SJSA1 (cell line): ENCODE measurements at regions not wholly inside any gene's neighbourhood (a gene's known extent, or its start where the extent isn't known, plus 50 kb on each side); places are given as distances from the start of the nearest gene placed in this dataset.

ENCODE experiments used
- DNase-seq, 2 experiments: peaks; one replicate each; pipeline ENCODE4 v3.0.0-alpha.2; 2015 to 2020; ENCODE audit warnings: low spot score in 2 of 2, low read depth in 1 of 2
- H3K27ac ChIP-seq: fragments of 250-450 bp; sonication (Bioruptor Pico); 2 replicates; pipeline ENCODE4 v1.5.1; 2020; ENCODE audit warnings: mild to moderate bottlenecking, moderate library complexity
- H3K27me3 ChIP-seq: fragments of 250-450 bp; sonication (Bioruptor Pico); replicated peaks from 2 replicates; pipeline ENCODE4 v1.5.1; 2020; ENCODE audit warnings: mild to moderate bottlenecking, moderate library complexity
- H3K36me3 ChIP-seq: fragments of 250-450 bp; sonication (Bioruptor Pico); 2 replicates; pipeline ENCODE4 v1.5.1; 2020; ENCODE audit warnings: mild to moderate bottlenecking
- H3K4me1 ChIP-seq: fragments of 250-450 bp; sonication (Bioruptor Pico); replicated peaks from 2 replicates; pipeline ENCODE4 v1.6.1; 2021; ENCODE audit warnings: mild to moderate bottlenecking
- H3K4me3 ChIP-seq: fragments of 250-450 bp; sonication (Bioruptor Pico); 2 replicates; pipeline ENCODE4 v1.5.1; 2020; ENCODE audit warnings: mild to moderate bottlenecking
- H3K9me3 ChIP-seq: fragments of 250-450 bp; sonication (Bioruptor Pico); replicated peaks from 2 replicates; pipeline ENCODE4 v1.5.1; 2020; ENCODE audit warnings: mild to moderate bottlenecking

GRCh38 chr2:142684667-142685066 is 192.8 kb upstream of the KYNU start:
- Histone ChIP-seq H3K9me3 (no peaks in the 10 kb centered on the region), H3K4me1 (no peaks in the 10 kb centered on the region)

GRCh38 chr2:142682528-142682927 is 194.9 kb upstream of the KYNU start:
- Histone ChIP-seq H3K4me3 (no peak overlapping the region), H3K27ac (no peak overlapping the region), H3K27me3 (no peaks in the 10 kb centered on the region; the same call in 1 of the 2 replicates), H3K9me3 (no peaks in the 10 kb centered on the region), H3K4me1 (no peaks in the 10 kb centered on the region), H3K36me3 (no peaks in the 10 kb centered on the region)
- DNase-seq: no peak

More at GRCh38 chr2:142684667-142685066, 192.8 kb upstream of the KYNU start:
- H3K36me3 ChIP-seq: no peaks in the 10 kb centered on the region
- no peaks in the 10 kb centered on the region; the same call in 1 of the 2 replicates for H3K27me3 ChIP-seq
- H3K27ac ChIP-seq: no peak overlapping the region
- no peak for DNase-seq
- H3K4me3 ChIP-seq: no peak overlapping the region

- Histone ChIP-seq H3K4me1 (no peaks in the 10 kb centered on the region), H3K4me3 (no peak overlapping the region), H3K27ac (no peak overlapping the region), H3K9me3 (no peaks in the 10 kb centered on the region), H3K36me3 (no peaks in the 10 kb centered on the region), H3K27me3 (no peaks in the 10 kb centered on the region; the same call in 1 of the 2 replicates)
- no peak for DNase-seq
These were observed 195.5 kb upstream of the KYNU start for GRCh38 chr2:142681952-142682351.

- no peaks in the 10 kb centered on the region for H3K4me1 ChIP-seq
- H3K27me3 ChIP-seq: no peaks in the 10 kb centered on the region; the same call in 1 of the 2 replicates
- H3K27ac ChIP-seq: no peak overlapping the region
- H3K9me3 ChIP-seq: no peaks in the 10 kb centered on the region
- no peak overlapping the region for H3K4me3 ChIP-seq
- no peak for DNase-seq
- H3K36me3 ChIP-seq: no peaks in the 10 kb centered on the region
These were observed 199.3 kb upstream of the KYNU start for GRCh38 chr2:142678164-142678563.

GRCh38 chr2:142675398-142675797 is 202.1 kb upstream of the KYNU start:
- no peak overlapping the region for H3K4me3 ChIP-seq
- no peak for DNase-seq
- no peaks in the 10 kb centered on the region for H3K27me3 ChIP-seq
- H3K27ac ChIP-seq: no peak overlapping the region
- no peaks in the 10 kb centered on the region for H3K9me3 ChIP-seq
- no peaks in the 10 kb centered on the region for H3K4me1 ChIP-seq
- H3K36me3 ChIP-seq: no peaks in the 10 kb centered on the region

GRCh38 chr2:142673836-142674235 is 203.6 kb upstream of the KYNU start:
- no peak for DNase-seq
- Histone ChIP-seq H3K9me3 (no peaks in the 10 kb centered on the region), H3K4me1 (no peaks in the 10 kb centered on the region)

GRCh38 chr2:142672698-142673097 is 204.8 kb upstream of the KYNU start:
- DNase-seq: no peak
- H3K36me3 ChIP-seq: no peaks in the 10 kb centered on the region
- no peaks in the 10 kb centered on the region for H3K4me1 ChIP-seq
- no peaks in the 10 kb centered on the region for H3K27me3 ChIP-seq
- no peak overlapping the region for H3K27ac ChIP-seq
- H3K9me3 ChIP-seq: no peaks in the 10 kb centered on the region
- no peak overlapping the region for H3K4me3 ChIP-seq

More at GRCh38 chr2:142673836-142674235, 203.6 kb upstream of the KYNU start:
- H3K36me3 ChIP-seq: no peaks in the 10 kb centered on the region
- H3K4me3 ChIP-seq: no peak overlapping the region
- H3K27me3 ChIP-seq: no peaks in the 10 kb centered on the region
- no peak overlapping the region for H3K27ac ChIP-seq

- H3K4me1 ChIP-seq: no peaks in the 10 kb centered on the region
- DNase-seq: no peak
- H3K27me3 ChIP-seq: no peaks in the 10 kb centered on the region
- no peaks in the 10 kb centered on the region for H3K9me3 ChIP-seq
- H3K4me3 ChIP-seq: no peak overlapping the region
- H3K27ac ChIP-seq: no peak overlapping the region
- no peaks in the 10 kb centered on the region for H3K36me3 ChIP-seq
These were observed 207.1 kb upstream of the KYNU start for GRCh38 chr2:142670362-142670761.

- H3K4me1 ChIP-seq: no peaks in the 10 kb centered on the region
- H3K27ac ChIP-seq: no peak overlapping the region
- no peaks in the 10 kb centered on the region for H3K27me3 ChIP-seq
- H3K9me3 ChIP-seq: no peaks in the 10 kb centered on the region
- H3K4me3 ChIP-seq: no peak overlapping the region
- no peak for DNase-seq
- H3K36me3 ChIP-seq: no peaks in the 10 kb centered on the region
These were observed 209.0 kb upstream of the KYNU start for GRCh38 chr2:142668420-142668819.

GRCh38 chr2:142665241-142665640 is 212.2 kb upstream of the KYNU start:
- no peak overlapping the region for H3K4me3 ChIP-seq
- H3K27ac ChIP-seq: no peak overlapping the region
- DNase-seq: no peak
- H3K27me3 ChIP-seq: no peaks in the 10 kb centered on the region
- no peaks in the 10 kb centered on the region for H3K4me1 ChIP-seq
- H3K36me3 ChIP-seq: no peaks in the 10 kb centered on the region
- H3K9me3 ChIP-seq: no peaks in the 10 kb centered on the region

GRCh38 chr2:142650601-142651000 is 226.9 kb upstream of the KYNU start:
- no peak for DNase-seq
- no peaks in the 10 kb centered on the region for H3K9me3 ChIP-seq

GRCh38 chr2:142649581-142649980 is 227.9 kb upstream of the KYNU start:
- no peaks in the 10 kb centered on the region for H3K4me1 ChIP-seq
- no peaks in the 10 kb centered on the region for H3K9me3 ChIP-seq
- DNase-seq: no peak
- no peak overlapping the region for H3K4me3 ChIP-seq
- no peak overlapping the region for H3K27ac ChIP-seq
- 0 out of 2 replicates have a peak, but pooled peaks cover 2% of the 10 kb centered on the region for H3K27me3 ChIP-seq
- no peaks in the 10 kb centered on the region for H3K36me3 ChIP-seq

More at GRCh38 chr2:142650601-142651000, 226.9 kb upstream of the KYNU start:
- H3K27ac ChIP-seq: no peak overlapping the region
- H3K4me1 ChIP-seq: no peaks in the 10 kb centered on the region
- H3K4me3 ChIP-seq: no peak overlapping the region
- no peaks in the 10 kb centered on the region for H3K36me3 ChIP-seq
- H3K27me3 ChIP-seq: 0 out of 2 replicates have a peak, but pooled peaks cover 2% of the 10 kb centered on the region

- 0 out of 2 replicates have a peak, but pooled peaks cover 2% of the 10 kb centered on the region for H3K27me3 ChIP-seq
- DNase-seq: no peak
- H3K27ac ChIP-seq: no peak overlapping the region
These were observed 234.8 kb upstream of the KYNU start for GRCh38 chr2:142642650-142643049.

GRCh38 chr2:142629193-142629592 is 248.3 kb upstream of the KYNU start:
- Histone ChIP-seq H3K9me3 (no peaks in the 10 kb centered on the region), H3K36me3 (no peaks in the 10 kb centered on the region), H3K4me1 (no peaks in the 10 kb centered on the region), H3K27ac (no peak overlapping the region), H3K27me3 (no peaks in the 10 kb centered on the region), H3K4me3 (no peak overlapping the region)
- no peak for DNase-seq

More at GRCh38 chr2:142642650-142643049, 234.8 kb upstream of the KYNU start:
- H3K9me3 ChIP-seq: 0 out of 2 replicates have a peak, but pooled peaks cover 5% of the 10 kb centered on the region
- H3K36me3 ChIP-seq: no peaks in the 10 kb centered on the region
- no peak overlapping the region for H3K4me3 ChIP-seq
- H3K4me1 ChIP-seq: no peaks in the 10 kb centered on the region

- Histone ChIP-seq H3K9me3 (no peaks in the 10 kb centered on the region), H3K36me3 (no peaks in the 10 kb centered on the region), H3K4me1 (no peaks in the 10 kb centered on the region), H3K27ac (no peak overlapping the region), H3K4me3 (no peak overlapping the region), H3K27me3 (no peaks in the 10 kb centered on the region)
- DNase-seq: no peak
These were observed 256.2 kb upstream of the KYNU start for GRCh38 chr2:142621287-142621686.
